HCT116 (cell line): ENCODE measurements at regions not wholly inside any gene's neighbourhood (a gene's known extent, or its start where the extent isn't known, plus 50 kb on each side); places are given as distances from the start of the nearest gene placed in this dataset.

Experiments
- ATAC-seq: fragments of 200-7000 bp; cut with Tn5 transposase; 2 replicates; pipeline ENCODE4 v1.9.1; 2020; ENCODE audit warnings: mild to moderate bottlenecking, moderate library complexity
- BruUV-seq: library from RNA; stranded (reverse); fragments of 400-500 nt; replicated peaks from 2 replicates; lab custom pipeline; 2021; lab: Mats Ljungman, UMichigan
- CTCF ChIA-PET: fragments of 300-600 bp; sonication (Branson Sonifier 250); formaldehyde crosslinking; loops from one replicate; lab custom pipeline; 2021; ENCODE audit warnings: antibody characterized with exemption; lab: Charles Lee
- POLR2A ChIA-PET: fragments of 300-600, 350-600 bp; sonication (Branson Sonifier 250); formaldehyde crosslinking; loops from one replicate; lab custom pipeline; 2021; ENCODE audit warnings: antibody characterized with exemption; lab: Charles Lee
- RAD21 ChIA-PET, 2 experiments: fragments of 300-600 bp; sonication (Branson Sonifier 250); formaldehyde crosslinking; loops; one replicate each; lab custom pipeline; 2023; ENCODE audit warnings: low total read pairs in 2 of 2; ENCODE audit not compliant: uncharacterized antibody in 2 of 2, unreplicated experiment in 2 of 2, low non-redundant PET in 1 of 2; lab: Charles Lee
- DNase-seq: peaks from one replicate; pipeline ENCODE4 v3.0.0-alpha.2; 2010; ENCODE audit warnings: low read depth, low spot score
- H2AFZ ChIP-seq: fragments of 200-600 bp; shearing (Covaris generic), sonication (generic); 2 replicates; pipeline ENCODE4 v1.6.1; 2017; ENCODE audit warnings: low read depth, mixed run types, mixed read lengths, antibody characterized with exemption, low read length; ENCODE audit not compliant: poor library complexity, severe bottlenecking
- H3K27ac ChIP-seq: 2 replicates; pipeline ENCODE4 v1.5.1; 2012; ENCODE audit warnings: low read depth, low read length
- H3K27me3 ChIP-seq: fragments of 200-600 bp; sonication (generic); 2 replicates; pipeline ENCODE4 v1.6.1; 2016; ENCODE audit warnings: mixed run types, low read length, mixed read lengths; ENCODE audit not compliant: insufficient read depth
- H3K36me3 ChIP-seq, 2 experiments: fragments of 200-500 bp in 1 of 2; fragments of 200-600 bp in 1 of 2; sonication (Bioruptor generic) in 1 of 2; sonication (generic) in 1 of 2; 2 replicates each; pipeline versions ENCODE4 v1.5.1 to v1.6.1; 2014 to 2016; ENCODE audit warnings: low read length in 2 of 2, inconsistent platforms in 1 of 2, mixed read lengths in 1 of 2, mixed run types in 1 of 2; ENCODE audit not compliant: insufficient read depth in 2 of 2, control insufficient read depth in 1 of 2
- H3K4me1 ChIP-seq, 2 experiments: fragments of 200-600 bp in 1 of 2; sonication (generic) in 1 of 2; 2 replicates each; pipeline versions ENCODE4 v1.5.1 to v1.6.1; 2012 to 2017; ENCODE audit warnings: low read length in 2 of 2, inconsistent platforms in 1 of 2, mild to moderate bottlenecking in 1 of 2, mixed read lengths in 1 of 2, mixed run types in 1 of 2, moderate library complexity in 1 of 2; ENCODE audit not compliant: insufficient read depth in 2 of 2, control insufficient read depth in 1 of 2
- H3K4me2 ChIP-seq: fragments of 200-600 bp; sonication (generic); 2 replicates; pipeline ENCODE4 v1.6.1; 2017; ENCODE audit warnings: mixed run types, low read length, mixed read lengths
- H3K4me3 ChIP-seq, 2 experiments: fragments of 200-600 bp in 1 of 2; sonication (generic) in 1 of 2; replicated peaks in 1 of 2; 2 replicates each; pipeline ENCODE4 v1.5.1; 2011 to 2016; ENCODE audit warnings: low read length in 2 of 2, control low read depth in 1 of 2, low read depth in 1 of 2, mild to moderate bottlenecking in 1 of 2, mixed read lengths in 1 of 2, mixed run types in 1 of 2
- H3K79me2 ChIP-seq: fragments of 200-600 bp; sonication (generic); 2 replicates; pipeline ENCODE4 v1.6.1; 2017; ENCODE audit warnings: mild to moderate bottlenecking, mixed run types, low read length, moderate library complexity, mixed read lengths; ENCODE audit not compliant: insufficient read depth
- H3K9ac ChIP-seq: fragments of 200-600 bp; sonication (generic); 2 replicates; pipeline ENCODE4 v1.6.1; 2016; ENCODE audit warnings: low read length, mixed read lengths
- H3K9me2 ChIP-seq: fragments of 200-600 bp; sonication (generic), shearing (Covaris generic); 2 replicates; pipeline ENCODE4 v1.6.1; 2017; ENCODE audit warnings: mixed run types, mild to moderate bottlenecking, moderate library complexity; ENCODE audit not compliant: insufficient read depth
- H3K9me3 ChIP-seq, 2 experiments: fragments of 200-500 bp in 1 of 2; fragments of 200-600 bp in 1 of 2; sonication (Bioruptor generic) in 1 of 2; sonication (generic) in 1 of 2; 2 replicates each; pipeline ENCODE4 v1.6.1; 2014 to 2017; ENCODE audit warnings: low read length in 2 of 2, mixed read lengths in 2 of 2, inconsistent platforms in 1 of 2, low read depth in 1 of 2, mild to moderate bottlenecking in 1 of 2, mixed run types in 1 of 2, moderate library complexity in 1 of 2; ENCODE audit not compliant: control insufficient read depth in 1 of 2, insufficient read depth in 1 of 2
- H4K20me1 ChIP-seq: fragments of 200-600 bp; sonication (generic), shearing (Covaris generic); 2 replicates; pipeline ENCODE4 v1.6.1; 2017; ENCODE audit warnings: mixed run types, mild to moderate bottlenecking, moderate library complexity; ENCODE audit not compliant: insufficient read depth
- ATF3 ChIP-seq: IDR thresholded peaks from 2 replicates; pipeline ENCODE4 v1.6.1; 2012
- CBX3 ChIP-seq: IDR thresholded peaks from 2 replicates; pipeline ENCODE4 v1.6.1; 2012; ENCODE audit warnings: low read depth
- CEBPB ChIP-seq: IDR thresholded peaks from 2 replicates; pipeline ENCODE4 v1.6.1; 2012; ENCODE audit warnings: low read depth
- EGR1 ChIP-seq: IDR thresholded peaks from 2 replicates; pipeline ENCODE4 v1.6.1; 2012; ENCODE audit warnings: low read depth
- ELF1 ChIP-seq: IDR thresholded peaks from 2 replicates; pipeline ENCODE4 v1.6.1; 2012; ENCODE audit warnings: low read depth, borderline replicate concordance
- EZH2phosphoT487 ChIP-seq: fragments of 200-600 bp; IDR thresholded peaks from 2 replicates; pipeline ENCODE4 v1.6.1; 2018; ENCODE audit warnings: antibody characterized with exemption, borderline replicate concordance
- FOSL1 ChIP-seq: IDR thresholded peaks from 2 replicates; pipeline ENCODE4 v1.6.1; 2012; ENCODE audit warnings: low read depth
- JUND ChIP-seq: IDR thresholded peaks from 2 replicates; pipeline ENCODE4 v1.6.1; 2012
- POLR2A ChIP-seq: IDR thresholded peaks from 2 replicates; pipeline ENCODE4 v1.7.0; 2011; ENCODE audit warnings: borderline replicate concordance; ENCODE audit not compliant: insufficient read depth, insufficient read length; ENCODE audit errors: extremely low read depth
- POLR2AphosphoS5 ChIP-seq: IDR thresholded peaks from 2 replicates; pipeline ENCODE4 v1.6.1; 2011; ENCODE audit warnings: mild to moderate bottlenecking, low read depth, low read length, moderate library complexity
- RAD21 ChIP-seq: IDR thresholded peaks from 2 replicates; pipeline ENCODE4 v1.6.1; 2012; ENCODE audit warnings: low read depth, mild to moderate bottlenecking
- REST ChIP-seq: IDR thresholded peaks from 2 replicates; pipeline ENCODE4 v1.6.1; 2012; ENCODE audit warnings: low read depth
- SIN3A ChIP-seq: IDR thresholded peaks from 2 replicates; pipeline ENCODE4 v1.6.1; 2012; ENCODE audit warnings: low read depth
- SP1 ChIP-seq: IDR thresholded peaks from 2 replicates; pipeline ENCODE4 v1.6.1; 2012; ENCODE audit warnings: low read depth
- SRF ChIP-seq: IDR thresholded peaks from 2 replicates; pipeline ENCODE4 v1.6.1; 2012; ENCODE audit warnings: low read depth
- ZFX ChIP-seq: fragments of 450-650 bp; IDR thresholded peaks from 2 replicates; pipeline ENCODE4 v1.6.1; 2017
- ZNF274 ChIP-seq: fragments of 200-500 bp; sonication (Bioruptor generic); IDR thresholded peaks from 2 replicates; pipeline ENCODE4 v1.6.1; 2014; ENCODE audit warnings: mild to moderate bottlenecking, low read depth, low read length, inconsistent platforms
- intact Hi-C: fragments of 100-400 bp; cut with micrococcal nuclease; formaldehyde crosslinking; loops from 2 replicates; pipeline ENCODE4 v1.10.0; 2022

- ATAC-seq (no peak), DNase-seq (no peak)
- no peaks in the 10 kb centered on the region for H3K9me2 ChIP-seq
- H3K79me2 ChIP-seq = no peaks in the 10 kb centered on the region
- CTCF ChIA-PET = interaction anchor here (1.1 kb wide), 1 partner anchor 18 kb away, joined by 3 read pairs; no protein-coding TSS in a partner anchor
- no peak overlapping the region for H3K27ac ChIP-seq
- no peaks in the 10 kb centered on the region for H4K20me1 ChIP-seq
- H3K9me3 ChIP-seq = no peaks in the 10 kb centered on the region
- H3K27me3 ChIP-seq = no peaks in the 10 kb centered on the region
- TF ChIP-seq CBX3 (no peak), FOSL1 (no peak), JUND (no peak), EZH2phosphoT487 (no peak), CEBPB (no peak), POLR2A (no peak), ELF1 (no peak), RAD21 (no peak), POLR2AphosphoS5 (no peak), ZFX (no peak), SP1 (no peak), EGR1 (no peak), REST (no peak), SIN3A (no peak), ATF3 (no peak), ZNF274 (no peak), SRF (no peak)
- TF ChIP-seq, all 23 proteins: peak for 0
- intact Hi-C loops = no loop called here
- POLR2A ChIA-PET = no interaction called here
- RAD21 ChIA-PET = no interaction called here
- Histone ChIP-seq H2AFZ (no peak overlapping the region), H3K9ac (no peak overlapping the region), H3K4me3 (no peak overlapping the region), H3K4me2 (no peak overlapping the region), H3K4me1 (no peaks in the 10 kb centered on the region), H3K36me3 (no peaks in the 10 kb centered on the region)
- no TSS peak for BruUV-seq
Observed at GRCh38 chr12:73612551-73612950, 925.1 kb upstream of the ATXN7L3B start.
